Activated CD4-positive, alpha-beta T cell treated with anti-CD3 and anti-CD28 coated beads for 24 hours (primary cell): ENCODE measurements at regions not wholly inside any gene's neighbourhood (a gene's known extent, or its start where the extent isn't known, plus 50 kb on each side); places are given as distances from the start of the nearest gene placed in this dataset.
A peak's percentile ranks its signal among the peaks of the same experiment; 100 is the strongest.
"Not testable (repeated sequence)": the region's sequence is repeated elsewhere in the genome, so short reads cannot be mapped to it uniquely, and the experiment has no call there.

Source experiments
- DNase-seq, 2 donors: peaks; one replicate each; pipeline ENCODE4 v3.0.0-alpha.2; 2020; ENCODE audit warnings: low read depth in 2 of 2

DNA sequence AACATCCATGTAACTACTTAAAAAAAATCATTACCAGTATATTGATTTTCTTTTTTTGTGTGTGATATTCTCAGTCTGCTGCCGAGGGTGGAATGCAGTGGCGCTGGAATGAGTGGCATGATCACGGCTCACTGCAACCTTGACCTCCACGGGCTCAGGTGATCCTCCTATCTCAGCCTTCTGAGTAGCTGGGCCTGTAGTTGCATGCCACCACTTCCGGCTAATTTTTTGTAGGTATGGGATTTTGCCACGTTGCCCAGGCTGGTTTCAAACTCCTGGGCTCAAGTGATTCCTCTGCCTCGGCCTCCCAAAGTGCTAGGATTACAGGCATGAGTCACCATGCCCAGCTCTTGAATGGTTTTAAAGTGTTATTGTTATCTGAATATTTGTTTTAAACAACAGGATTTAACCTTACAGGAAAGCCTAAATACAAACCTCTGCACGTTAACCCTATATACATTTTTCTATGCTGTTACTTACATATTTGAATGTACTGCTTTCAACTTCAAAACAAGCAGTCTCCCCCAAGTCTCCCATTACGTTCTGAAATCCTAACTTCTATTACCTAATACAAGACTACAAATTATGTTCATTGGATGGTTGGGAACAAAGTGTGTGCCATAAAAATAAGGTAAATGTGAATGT, 61.7 kb downstream of the KPNA2 start:
- no peak for DNase-seq

DNA sequence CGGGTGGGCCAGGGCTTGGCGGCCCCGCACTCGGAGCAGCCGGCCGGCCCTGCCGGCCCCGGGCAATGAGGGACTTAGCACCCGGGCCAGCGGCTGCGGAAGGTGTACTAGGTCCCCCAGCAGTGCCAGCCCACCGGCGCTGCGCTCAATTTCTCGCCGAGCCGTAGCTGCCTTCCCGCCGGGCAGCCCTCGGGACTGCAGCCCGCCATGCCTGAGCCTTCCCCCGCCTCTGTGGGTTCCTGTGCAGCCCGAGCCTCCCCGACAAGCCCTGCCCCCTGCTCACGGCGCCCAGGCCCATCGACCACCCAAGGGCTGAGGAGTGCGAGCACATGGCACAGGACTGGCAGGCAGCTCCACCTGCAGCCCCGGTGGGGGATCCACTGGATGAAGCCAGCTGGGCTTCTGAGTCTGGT, 63.8 kb downstream of the KPNA2 start:
- not testable (repeated sequence) for DNase-seq

DNA sequence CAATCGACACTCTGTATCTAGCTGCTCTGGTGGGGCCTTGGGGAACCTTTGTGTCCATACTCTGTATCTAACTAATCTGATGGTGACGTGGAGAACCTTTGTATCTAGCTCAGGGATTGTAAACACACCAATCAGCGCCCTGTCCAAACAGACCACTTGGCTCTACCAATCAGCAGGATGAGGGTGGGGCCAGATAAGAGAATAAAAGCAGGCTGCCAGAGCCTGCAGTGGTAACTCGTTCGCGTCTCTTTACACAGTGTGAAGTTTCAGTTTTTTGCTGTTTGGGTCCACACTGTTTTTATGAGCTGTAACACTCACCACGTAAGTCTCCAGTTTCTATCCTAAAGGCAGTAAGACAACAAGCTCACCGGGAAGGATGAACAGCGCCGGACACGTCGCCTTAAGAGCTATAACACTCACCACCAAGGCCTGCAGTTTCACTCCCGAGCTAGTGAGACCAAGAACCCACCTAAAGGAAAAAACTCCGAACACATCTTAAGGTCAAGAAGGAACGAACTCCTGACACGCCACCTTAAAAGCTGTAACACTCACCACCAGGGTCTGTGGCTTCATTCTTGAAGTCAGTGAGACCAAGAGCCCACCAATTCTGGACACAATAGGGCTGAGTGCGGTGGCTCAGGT, 64.6 kb downstream of the KPNA2 start:
- DNase-seq: no peak

DNA sequence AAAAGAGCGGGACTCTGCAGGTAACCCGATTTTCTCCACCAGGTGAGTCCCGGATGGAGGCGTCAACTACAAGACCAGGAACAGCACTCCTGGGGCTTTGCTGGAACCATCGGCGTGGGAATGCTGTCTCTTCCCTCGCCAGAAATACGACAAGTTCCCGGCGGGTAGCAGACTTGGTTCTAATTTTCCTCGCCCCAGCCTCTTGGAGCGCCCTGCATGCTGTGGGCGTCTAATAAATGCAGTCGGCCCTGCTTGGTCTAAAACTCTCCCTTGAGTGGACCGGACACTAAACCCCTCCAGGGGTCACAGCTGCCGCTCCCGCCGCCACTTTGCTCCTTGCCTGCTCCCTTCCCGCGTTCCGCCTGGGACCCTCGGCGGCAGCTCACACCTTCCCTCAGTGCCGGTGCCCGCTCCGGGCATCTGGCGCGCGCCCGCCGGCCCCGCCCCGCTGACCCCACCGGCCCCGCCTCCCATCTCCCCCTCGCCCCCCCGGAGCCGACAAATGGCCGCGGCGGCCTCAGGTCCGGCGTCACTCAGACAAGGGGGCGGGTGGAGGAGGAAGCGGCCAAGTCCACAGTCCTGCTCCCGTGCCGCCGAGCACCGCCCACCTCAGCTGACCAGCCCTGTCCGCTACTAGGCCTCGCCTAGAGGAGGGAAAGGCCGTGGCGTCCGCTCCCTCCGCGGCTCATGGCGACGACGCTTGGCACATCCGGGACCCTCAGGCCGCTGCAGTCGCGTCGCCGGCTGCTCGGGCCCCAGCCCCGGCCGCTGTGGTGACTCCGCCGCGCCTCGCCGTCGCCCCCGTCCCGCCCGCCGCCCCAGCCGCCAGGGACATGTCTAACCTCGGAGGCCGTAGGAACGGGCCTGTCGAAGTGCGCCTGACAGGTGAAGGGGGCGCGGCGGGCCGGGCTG, 65.8 kb downstream of the KPNA2 start:
- peak; percentile 47 to 59 for DNase-seq

DNA sequence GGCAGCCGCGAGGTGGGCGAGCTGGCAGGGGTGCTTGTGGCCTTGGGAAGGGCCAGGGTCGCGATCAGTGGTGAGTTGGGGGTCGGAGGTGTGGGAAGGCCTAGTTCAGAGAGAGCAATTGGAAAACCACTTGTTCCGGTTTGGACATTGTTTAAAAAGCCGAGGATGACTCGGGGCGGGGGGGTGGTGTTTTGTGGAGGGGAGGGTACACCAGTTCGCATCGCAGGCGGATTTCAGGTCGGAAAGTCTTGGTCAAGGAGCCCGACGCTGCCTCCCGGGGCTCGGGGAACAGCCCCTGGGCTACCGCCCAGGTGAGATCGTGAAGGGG, 66.4 kb downstream of the KPNA2 start:
- DNase-seq: no peak

DNA sequence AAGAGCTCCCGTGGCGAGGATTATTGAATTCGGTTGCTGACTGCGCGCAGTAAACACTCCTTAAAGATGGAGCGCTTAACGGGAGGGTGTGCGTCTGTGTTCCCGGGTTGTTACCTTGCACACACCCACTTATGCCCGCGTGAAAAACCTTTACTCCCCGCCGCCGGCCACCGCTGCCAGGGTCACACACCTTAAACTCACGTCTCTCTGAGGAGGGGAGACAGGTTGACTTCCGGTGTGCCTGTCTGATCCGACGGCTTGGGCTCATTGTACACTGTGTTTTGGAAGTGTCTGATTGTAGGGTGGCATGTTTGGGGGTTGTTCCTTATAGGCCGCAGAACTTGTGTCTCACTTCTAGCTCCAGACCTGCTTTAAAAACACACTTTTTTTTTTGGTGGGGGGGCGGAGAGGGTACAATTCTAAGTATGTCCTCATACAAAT, 66.8 kb downstream of the KPNA2 start:
- DNase-seq: no peak

DNA sequence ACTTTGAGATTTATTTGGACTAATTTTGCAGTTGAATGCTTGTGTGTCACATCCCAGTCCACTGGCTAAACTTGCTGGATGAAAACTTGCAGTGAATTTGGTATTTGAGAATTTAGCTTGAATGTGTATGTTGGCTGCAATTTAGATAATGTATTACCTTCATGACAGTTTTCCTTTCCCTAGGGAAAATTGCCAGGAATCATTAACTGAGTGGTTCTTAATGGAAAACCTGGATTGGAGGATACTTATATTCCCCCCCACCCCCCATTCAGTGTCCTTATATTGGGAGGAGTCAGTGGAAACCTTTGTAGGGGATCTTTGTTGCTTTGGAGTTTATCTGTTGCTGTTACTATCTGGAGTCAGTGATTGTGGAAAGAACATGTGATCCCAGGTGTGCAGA, 67.6 kb downstream of the KPNA2 start:
- no peak for DNase-seq

DNA sequence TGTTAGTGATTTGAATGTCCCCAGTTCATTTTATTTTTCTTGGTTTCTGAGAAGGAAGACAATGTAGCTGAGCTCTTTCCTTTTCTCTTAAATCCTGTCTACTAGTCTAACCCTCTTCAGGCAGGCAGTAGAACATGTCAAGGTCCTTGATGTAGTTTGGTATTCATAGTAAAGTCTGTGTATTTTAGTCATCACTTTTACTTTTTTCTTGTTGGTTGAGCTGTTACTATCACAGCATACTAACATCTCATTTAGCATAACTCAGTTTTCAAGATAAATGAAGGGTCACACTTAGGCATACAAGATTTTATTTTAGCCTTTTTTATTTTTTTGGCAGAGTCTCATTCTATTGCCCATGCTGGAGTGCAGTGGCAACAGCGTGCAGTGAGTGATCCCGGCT, 70.5 kb downstream of the KPNA2 start:
- no peak for DNase-seq

DNA sequence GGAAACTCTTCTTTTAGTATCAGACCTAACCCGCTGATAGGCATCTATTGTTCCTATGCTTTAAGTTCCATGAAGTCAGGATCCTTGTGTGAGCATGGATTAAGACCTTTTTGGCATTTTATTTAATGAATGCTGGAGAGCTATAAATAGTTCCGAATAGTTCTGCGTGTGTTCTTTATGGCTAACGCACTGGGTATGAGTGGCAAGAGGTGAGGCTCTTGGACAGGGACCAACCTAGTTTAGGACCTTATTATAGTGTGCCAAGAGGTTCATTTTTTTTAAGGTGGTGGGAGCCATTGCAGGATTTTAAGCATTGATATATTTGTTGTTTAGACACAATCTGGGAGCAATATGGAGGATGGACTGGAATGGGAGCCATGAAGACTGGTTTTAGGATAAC, 71.8 kb downstream of the KPNA2 start:
- DNase-seq: no peak

DNA sequence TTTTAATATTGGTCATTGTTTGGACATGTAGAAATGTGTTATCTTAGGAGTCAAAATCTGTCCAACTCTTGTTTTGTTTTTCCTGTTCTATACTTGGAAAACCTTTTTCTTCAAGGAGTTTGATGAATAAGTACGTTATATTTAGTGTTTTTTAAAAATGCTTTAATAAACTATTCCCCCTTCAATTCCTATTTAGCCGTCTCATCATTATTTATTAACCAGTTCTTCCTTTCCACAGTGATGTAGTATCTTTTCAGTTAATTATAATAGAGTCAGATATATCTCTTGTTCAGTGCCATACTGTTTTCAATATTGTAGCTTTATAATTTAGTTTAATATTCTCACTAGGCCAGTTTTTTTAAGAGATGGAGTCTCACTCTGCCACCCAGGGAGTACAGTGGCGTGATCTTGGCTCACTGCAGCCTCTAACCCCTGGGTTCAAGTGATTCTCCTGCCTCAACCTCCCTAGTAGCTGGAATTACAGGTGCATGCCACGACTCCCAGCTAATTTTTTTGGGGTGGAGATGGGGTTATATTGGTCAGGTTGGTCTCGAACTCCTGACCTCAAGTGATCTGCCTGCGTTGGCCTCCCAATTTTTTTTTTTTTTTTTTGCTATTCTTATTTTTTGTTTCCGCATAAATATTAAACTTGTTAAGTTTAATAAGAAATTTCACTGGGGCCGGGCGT, 72.9 kb downstream of the KPNA2 start:
- DNase-seq: no peak

DNA sequence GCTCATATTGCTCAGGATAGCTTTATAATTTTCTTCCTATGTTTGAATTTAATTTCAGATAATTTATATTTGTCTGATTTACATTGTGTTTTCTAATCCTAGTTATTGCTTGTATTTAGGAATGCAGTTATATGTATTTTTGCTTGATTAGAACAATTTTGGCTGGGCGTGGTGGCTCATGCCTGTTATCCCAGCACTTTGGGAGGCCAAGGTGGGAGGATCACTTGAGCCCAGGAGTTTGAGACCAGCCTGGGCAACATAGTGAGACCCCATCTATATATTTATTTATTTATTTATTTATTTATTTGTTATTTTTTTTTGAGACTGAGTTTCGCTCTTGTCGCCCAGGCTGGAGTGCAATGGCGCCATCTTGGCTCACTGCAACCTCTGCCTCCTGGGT, 73.9 kb downstream of the KPNA2 start:
- not testable (repeated sequence) for DNase-seq

DNA sequence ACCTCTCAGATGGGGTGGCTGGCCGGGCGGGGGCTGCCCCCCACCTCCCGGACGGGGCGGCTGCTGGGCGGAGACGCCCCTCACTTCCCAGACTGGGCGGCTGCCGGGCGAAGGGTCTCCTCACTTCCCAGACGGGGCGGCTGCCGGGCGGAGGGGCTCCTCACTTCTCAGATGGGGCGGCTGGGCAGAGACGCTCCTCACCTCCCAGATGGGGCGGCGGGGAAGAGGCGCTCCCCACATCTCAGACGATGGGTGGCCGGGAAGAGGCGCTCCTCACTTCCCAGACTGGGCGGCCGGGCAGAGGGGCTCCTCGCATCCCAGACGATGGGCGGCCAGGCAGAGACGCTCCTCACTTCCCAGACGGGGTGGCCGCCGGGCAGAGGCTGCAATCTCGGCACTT, 80.7 kb downstream of the KPNA2 start:
- not testable (repeated sequence) for DNase-seq

DNA sequence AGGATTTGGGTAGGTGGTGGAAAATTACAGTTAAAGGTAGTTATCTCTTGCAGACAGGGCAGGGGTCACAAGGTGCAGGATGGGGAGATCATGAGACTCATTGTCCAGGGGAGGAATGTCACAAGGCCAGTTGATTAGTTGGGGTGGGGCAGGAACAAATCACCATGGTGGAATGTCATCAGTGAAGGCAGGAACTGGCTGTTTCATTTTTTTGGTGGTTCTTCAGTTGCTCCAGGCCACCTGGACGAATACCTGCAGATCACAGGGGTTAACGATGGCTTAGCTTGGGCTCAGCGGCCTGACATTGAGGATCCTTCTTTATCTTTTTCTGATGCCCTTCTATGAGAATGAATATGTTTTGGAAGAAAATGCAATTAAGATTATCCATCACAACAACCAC, 87.1 kb downstream of the KPNA2 start:
- DNase-seq: no peak

DNA sequence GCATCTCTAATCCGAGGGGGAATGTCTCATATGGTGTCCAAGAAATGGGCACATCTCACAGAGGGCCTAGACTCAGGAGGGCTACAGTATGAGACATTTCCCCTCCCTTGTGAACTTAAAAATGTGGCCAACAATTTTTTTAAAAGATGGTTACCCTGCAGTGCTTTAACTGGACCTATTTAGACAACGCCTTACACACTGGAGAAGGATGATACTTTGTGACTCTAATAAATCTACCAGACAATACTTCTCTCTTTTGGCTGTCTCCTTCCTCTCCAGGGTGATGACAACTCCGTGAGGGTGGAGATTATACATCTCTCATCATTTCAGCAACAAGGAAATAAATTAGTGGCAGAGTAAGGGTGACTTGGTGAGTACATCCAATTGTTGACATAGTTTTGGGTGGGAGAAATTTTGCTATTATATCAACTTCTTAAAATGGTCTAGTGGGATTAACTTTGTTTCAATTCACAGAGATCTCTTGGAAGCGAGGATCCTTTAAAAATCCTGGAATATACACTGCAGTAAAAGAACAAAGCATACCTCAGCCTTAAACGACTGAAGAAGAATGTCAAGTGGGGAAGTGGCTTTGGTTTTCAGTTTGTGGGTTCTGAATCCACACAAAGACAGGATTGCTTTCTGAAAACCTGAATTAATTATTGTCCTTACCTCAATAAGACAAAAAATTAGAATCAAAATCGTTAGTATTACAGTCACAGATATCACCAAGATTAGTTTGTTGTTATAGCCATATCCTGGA, 89.8 kb downstream of the KPNA2 start:
- DNase-seq: no peak

DNA sequence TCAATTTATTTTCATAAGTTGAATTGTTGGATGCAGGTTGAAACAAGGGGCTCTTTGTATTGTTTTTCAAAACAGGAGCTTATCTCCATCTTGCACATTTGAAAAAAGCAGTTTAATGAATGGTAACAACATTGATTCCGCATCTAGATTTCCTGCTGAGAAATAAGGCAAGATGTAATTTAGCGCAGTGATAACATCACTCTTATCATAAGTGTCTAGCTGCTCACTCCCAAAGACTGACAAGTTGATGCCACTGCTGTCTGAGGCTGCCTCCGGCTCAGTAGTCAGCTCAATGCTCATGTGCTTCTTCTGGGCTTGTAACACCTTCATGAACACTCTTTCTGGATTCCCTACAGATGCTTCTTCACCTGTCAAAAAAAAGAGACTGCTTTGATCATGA, 92.4 kb downstream of the KPNA2 start:
- no peak for DNase-seq

DNA sequence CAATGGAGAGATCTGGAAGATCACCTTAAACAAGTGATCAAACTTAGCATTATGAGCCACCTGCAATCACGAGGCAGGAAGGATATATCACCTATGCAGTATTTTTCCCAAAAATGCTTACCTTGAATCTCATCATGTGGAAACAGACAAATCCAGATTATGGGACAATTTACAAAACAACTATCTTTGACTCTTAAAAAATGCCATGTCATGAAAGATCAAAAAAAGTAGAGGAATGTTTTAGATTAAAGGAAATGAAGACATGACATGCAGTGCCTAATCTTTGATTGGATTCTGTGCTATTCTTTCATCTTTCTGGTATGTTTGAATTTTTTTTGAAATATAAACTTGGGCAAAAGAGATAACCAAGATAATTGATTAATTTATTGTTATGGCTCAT, 95.9 kb downstream of the KPNA2 start:
- no peak for DNase-seq

DNA sequence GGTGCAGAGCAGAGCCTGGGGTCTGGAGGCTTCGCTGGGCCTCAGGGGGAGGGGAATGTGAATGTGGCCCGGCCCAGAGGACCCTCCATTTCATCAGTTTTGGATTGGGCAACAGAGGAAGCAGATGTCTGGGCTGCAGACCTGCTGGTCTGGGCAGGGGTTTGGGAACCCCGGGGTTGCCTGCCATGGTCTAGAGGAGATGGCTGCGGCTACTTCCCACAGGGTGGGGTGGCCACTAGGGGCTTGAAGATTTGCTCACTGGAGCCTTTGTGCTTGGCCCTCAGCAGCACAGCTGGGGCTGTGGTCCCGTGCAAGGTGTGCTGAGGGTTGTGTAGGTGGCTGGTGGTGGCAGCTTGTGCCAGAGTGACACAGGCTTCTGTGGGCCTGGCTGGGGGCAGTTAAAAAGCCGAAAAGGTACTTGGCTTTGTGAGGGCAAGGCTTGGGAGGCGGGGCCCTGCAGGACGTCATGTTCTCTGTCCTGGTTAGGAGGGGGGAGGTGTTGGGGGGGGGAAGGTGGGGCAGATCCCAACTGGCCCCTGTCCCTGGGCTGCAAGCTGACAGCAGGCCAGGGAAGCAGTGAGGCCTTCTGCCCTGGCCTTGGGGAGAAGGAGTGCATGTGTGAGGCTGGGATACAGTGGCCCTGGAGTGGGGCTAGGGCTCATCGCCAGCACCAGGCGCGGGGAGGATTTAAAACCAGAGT, 98.0 kb downstream of the KPNA2 start:
- DNase-seq: no peak

DNA sequence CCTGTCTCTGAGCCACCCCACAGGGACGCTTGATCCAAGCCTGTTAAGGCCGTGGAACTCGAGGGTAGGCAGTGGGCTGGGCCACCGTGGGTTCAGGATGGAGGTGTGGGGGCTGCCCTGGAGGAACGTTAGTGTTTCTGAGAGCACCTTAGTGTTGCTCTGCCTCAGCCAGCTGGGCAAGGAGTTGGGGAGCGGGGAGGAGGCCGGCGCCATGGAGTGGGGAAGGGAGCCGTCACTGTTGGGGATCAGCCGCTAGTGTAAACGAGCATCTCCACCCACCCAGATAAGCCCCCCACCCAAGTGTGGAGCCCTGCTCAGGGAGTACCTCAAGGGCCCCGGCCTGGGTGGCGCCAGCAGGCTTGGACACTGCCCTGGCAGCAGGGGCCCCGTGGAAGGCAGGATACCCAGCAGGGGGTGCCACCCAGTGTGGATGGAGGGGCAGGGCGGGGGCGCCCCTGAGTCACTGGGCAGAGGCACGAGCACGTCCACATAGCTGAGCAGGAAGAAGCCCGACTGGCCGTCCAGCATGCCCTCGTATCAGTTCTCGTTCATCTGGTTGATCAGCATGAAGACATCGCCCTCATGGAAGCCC, 98.6 kb downstream of the KPNA2 start:
- DNase-seq: no peak

DNA sequence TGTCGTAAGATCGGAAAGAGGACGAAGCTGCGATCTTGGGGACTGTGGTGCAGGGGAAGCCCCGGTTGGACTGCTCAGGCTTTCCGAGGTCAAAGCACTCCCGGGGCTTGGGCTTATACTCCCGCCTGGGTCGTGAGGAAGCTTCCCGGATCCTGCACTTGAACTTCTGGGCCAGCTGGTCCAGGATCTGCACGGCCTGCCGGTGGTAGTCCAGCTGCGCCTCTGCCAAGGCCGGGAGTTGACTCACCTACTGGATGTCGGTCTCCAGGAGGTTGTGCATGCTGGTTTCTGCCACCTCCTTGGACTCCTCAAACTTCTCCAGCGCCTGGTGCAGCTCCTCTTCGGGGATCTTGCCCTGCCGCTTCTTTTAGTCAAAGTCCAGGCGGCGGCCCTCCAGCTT, 99.2 kb downstream of the KPNA2 start:
- DNase-seq: no peak

DNA sequence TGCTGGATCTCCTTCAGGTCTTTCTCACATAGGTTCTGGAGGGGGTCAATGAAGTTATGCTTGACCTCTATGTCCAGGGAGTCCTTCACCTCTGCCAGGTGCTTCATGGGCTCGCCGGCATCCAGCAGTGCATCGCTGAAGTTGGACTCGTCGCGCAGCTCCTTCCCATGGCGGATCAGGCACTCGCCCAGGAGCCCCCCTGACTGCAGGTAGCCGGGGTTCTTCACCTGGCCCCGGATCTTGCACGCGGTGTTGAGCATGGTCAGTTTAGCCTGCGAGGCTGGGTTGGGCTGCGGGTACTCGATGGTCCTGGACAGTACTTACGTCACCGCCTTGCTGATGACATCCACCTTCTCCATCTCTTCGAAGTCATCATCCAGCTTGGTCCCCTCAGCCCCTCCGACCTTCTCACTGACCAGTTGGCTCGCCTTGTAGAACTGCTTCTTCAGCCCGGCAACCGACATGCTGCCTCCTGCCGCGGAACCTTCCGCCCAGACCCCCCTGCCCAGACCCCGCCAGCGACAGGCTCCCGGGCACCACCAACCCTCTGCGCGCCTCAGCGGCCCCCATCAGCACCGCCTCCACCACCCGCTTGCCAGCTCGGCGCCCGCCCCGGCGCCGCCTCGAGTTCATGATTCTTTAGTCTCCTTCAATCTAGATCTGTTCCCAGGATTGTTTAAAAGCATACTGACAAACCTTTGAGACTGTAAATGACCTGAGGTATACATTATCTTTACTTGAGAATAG, 99.8 kb downstream of the KPNA2 start:
- DNase-seq: no peak
